HUES48 (cell line): ENCODE measurements at regions not wholly inside any gene's neighbourhood (a gene's known extent, or its start where the extent isn't known, plus 50 kb on each side); places are given as distances from the start of the nearest gene placed in this dataset.

Experiments
- H3K27ac ChIP-seq: one replicate; pipeline ENCODE4 v1.7.0; 2013; ENCODE audit warnings: low read depth, low read length, inconsistent platforms
- H3K27me3 ChIP-seq: 2 replicates; pipeline ENCODE4 v1.6.1; 2013; ENCODE audit warnings: mild to moderate bottlenecking, low read length; ENCODE audit not compliant: control insufficient read depth, insufficient read depth
- H3K36me3 ChIP-seq: 2 replicates; pipeline ENCODE4 v1.6.1; 2013; ENCODE audit warnings: low read length; ENCODE audit not compliant: control insufficient read depth, insufficient read depth
- H3K4me1 ChIP-seq: 2 replicates; pipeline ENCODE4 v1.6.1; 2013; ENCODE audit warnings: mild to moderate bottlenecking, low read length; ENCODE audit not compliant: control insufficient read depth, insufficient read depth
- H3K4me3 ChIP-seq: 2 replicates; pipeline ENCODE4 v1.5.1; 2013; ENCODE audit warnings: mild to moderate bottlenecking, low read depth, low read length
- H3K9ac ChIP-seq: 2 replicates; pipeline ENCODE4 v1.6.1; 2013; ENCODE audit warnings: mild to moderate bottlenecking, low read depth, low read length, moderate library complexity
- H3K9me3 ChIP-seq: 2 replicates; pipeline ENCODE4 v1.6.1; 2013; ENCODE audit warnings: low read length; ENCODE audit not compliant: control insufficient read depth, insufficient read depth

DNA sequence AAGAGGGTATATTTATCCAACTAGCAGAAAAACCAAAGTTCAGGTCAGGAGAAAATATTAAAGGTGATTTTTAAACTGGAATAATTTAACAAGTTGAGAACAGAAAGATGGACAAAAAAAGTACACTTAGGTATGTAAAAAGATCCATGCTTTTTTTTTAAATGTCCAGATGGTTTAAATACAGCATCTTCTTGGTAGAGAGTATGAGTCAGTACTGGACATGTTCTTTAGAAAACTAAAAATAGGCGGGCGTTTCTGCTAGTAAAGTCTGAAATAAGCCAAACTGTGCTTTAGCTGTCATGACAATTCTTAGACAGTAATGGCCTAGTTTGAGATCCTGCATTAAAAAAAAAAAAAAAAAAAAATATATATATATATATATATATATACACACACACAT, 255.9 kb upstream of the ST8SIA4 start:
- H3K4me3 ChIP-seq, result no peak overlapping the region
- no peak overlapping the region for H3K27ac ChIP-seq
- H3K9me3 ChIP-seq, result no peaks in the 10 kb centered on the region
- H3K27me3 ChIP-seq, result no peaks in the 10 kb centered on the region
- H3K9ac ChIP-seq, result no peak overlapping the region
- H3K36me3 ChIP-seq, result no peaks in the 10 kb centered on the region
- H3K4me1 ChIP-seq, result no peaks in the 10 kb centered on the region

DNA sequence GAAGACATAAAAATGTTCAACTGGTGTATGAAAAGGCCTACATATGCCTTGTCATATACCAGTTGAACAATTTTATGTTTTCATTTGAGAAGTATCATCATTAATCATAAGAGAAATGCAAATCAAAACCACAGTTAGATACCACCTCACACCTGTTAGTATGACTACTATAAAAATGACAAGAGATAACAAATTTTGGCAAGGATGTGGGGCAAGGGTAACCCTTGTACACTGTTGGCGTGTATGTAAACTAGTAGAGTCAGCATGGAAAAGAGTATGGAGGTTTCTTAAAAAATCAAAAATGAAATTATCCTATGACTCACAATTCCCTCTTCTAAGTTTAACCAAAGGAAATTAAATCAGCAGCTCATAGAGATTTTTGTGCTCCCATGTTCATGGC, 250.4 kb upstream of the ST8SIA4 start:
- Histone ChIP-seq H3K27ac (no peak overlapping the region), H3K4me1 (no peaks in the 10 kb centered on the region), H3K9ac (no peak overlapping the region), H3K4me3 (no peak overlapping the region), H3K27me3 (no peaks in the 10 kb centered on the region), H3K36me3 (no peaks in the 10 kb centered on the region), H3K9me3 (no peaks in the 10 kb centered on the region)

- H3K27me3 ChIP-seq, result no peaks in the 10 kb centered on the region
- no peaks in the 10 kb centered on the region for H3K9me3 ChIP-seq
- no peak overlapping the region for H3K4me3 ChIP-seq
- H3K9ac ChIP-seq, result no peak overlapping the region
- H3K4me1 ChIP-seq, result no peaks in the 10 kb centered on the region
- H3K27ac ChIP-seq, result no peak overlapping the region
- no peaks in the 10 kb centered on the region for H3K36me3 ChIP-seq
Observed at GRCh38 chr5:101143526-101143925, 240.4 kb upstream of the ST8SIA4 start.

DNA sequence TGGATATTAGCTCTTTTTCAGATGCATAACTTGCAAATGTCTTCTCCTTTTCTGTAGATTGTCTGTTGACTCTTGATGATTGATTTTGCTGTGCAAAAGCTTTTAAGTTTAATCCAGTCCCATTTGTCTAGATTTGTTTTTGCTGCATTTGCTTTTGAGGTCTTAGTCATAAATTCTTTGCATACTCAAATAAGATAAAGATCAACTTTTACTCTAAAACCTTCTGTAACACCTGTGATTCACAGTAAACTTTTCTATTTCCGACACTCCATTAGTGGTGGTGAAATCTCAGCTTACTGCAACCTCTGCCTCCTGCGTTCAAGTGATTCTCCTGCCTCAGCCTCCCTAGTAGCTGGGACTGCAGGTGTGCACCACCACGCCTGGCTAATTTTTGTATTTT, 239.0 kb upstream of the ST8SIA4 start:
- no peaks in the 10 kb centered on the region for H3K36me3 ChIP-seq
- no peaks in the 10 kb centered on the region for H3K9me3 ChIP-seq
- no peaks in the 10 kb centered on the region for H3K4me1 ChIP-seq
- H3K27me3 ChIP-seq, result no peaks in the 10 kb centered on the region
- H3K9ac ChIP-seq, result no peak overlapping the region
- H3K27ac ChIP-seq, result no peak overlapping the region
- H3K4me3 ChIP-seq, result no peak overlapping the region

DNA sequence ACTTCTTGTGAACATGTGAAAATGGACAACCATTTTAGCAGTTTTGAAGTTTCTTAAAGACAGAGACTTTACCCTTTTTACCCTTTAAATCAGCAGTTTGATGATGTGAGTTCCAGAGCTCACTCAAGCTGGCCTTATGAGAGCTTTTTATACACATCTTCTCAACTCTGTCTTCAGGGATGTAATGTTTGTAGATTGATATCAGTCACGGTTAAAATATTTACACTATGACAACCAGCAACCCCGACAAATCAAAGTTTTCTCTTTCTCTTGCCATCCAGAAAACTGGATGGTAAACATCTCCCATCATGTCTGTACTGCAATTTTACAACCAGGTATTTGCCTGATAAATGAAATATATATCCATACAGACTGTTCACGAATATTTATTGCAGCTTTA, 233.4 kb upstream of the ST8SIA4 start:
- Histone ChIP-seq H3K4me1 (no peaks in the 10 kb centered on the region; the same call in 1 of the 2 replicates), H3K9ac (no peak overlapping the region), H3K36me3 (no peaks in the 10 kb centered on the region), H3K9me3 (no peaks in the 10 kb centered on the region), H3K27me3 (no peaks in the 10 kb centered on the region), H3K27ac (no peak overlapping the region), H3K4me3 (no peak overlapping the region)

DNA sequence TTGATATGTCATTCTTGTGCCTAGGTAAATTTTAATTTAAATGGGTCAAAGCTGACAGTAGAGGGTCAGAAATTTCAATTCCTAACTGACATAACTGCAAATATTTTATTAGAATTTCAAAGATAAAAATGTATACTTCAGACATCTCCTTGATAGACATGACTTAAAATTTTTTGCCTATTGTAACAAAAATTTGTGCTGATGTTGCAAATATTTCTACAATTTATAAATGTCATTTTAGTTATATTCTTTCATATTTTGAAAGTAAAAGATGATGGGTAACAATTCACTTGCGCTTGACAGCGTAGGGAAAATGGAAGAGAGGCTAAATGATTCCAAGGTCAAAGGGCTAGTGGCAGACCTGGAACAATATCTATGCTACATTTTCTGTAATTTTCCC, 220.3 kb upstream of the ST8SIA4 start:
- Histone ChIP-seq H3K9me3 (no peaks in the 10 kb centered on the region), H3K9ac (no peak overlapping the region), H3K36me3 (no peaks in the 10 kb centered on the region), H3K4me3 (no peak overlapping the region), H3K4me1 (no peaks in the 10 kb centered on the region), H3K27me3 (no peaks in the 10 kb centered on the region), H3K27ac (no peak overlapping the region)

- Histone ChIP-seq H3K9ac (no peak overlapping the region), H3K36me3 (no peaks in the 10 kb centered on the region), H3K4me1 (no peaks in the 10 kb centered on the region), H3K27ac (no peak overlapping the region), H3K27me3 (no peaks in the 10 kb centered on the region), H3K9me3 (no peaks in the 10 kb centered on the region), H3K4me3 (no peak overlapping the region)
Observed at GRCh38 chr5:101112645-101113044, 209.6 kb upstream of the ST8SIA4 start.

- H3K27ac ChIP-seq, result no peak overlapping the region
- H3K9ac ChIP-seq, result no peak overlapping the region
- no peaks in the 10 kb centered on the region for H3K9me3 ChIP-seq
- H3K36me3 ChIP-seq, result no peaks in the 10 kb centered on the region
- H3K4me1 ChIP-seq, result no peaks in the 10 kb centered on the region
- no peak overlapping the region for H3K4me3 ChIP-seq
- no peaks in the 10 kb centered on the region for H3K27me3 ChIP-seq
Observed at GRCh38 chr5:101103874-101104273, 200.8 kb upstream of the ST8SIA4 start.

- no peak overlapping the region for H3K4me3 ChIP-seq
- H3K27me3 ChIP-seq, result no peaks in the 10 kb centered on the region
- no peak overlapping the region for H3K27ac ChIP-seq
- no peaks in the 10 kb centered on the region for H3K4me1 ChIP-seq
- H3K9ac ChIP-seq, result no peak overlapping the region
- H3K9me3 ChIP-seq, result no peaks in the 10 kb centered on the region
- H3K36me3 ChIP-seq, result no peaks in the 10 kb centered on the region
Observed at GRCh38 chr5:101102506-101102905, 199.4 kb upstream of the ST8SIA4 start.

DNA sequence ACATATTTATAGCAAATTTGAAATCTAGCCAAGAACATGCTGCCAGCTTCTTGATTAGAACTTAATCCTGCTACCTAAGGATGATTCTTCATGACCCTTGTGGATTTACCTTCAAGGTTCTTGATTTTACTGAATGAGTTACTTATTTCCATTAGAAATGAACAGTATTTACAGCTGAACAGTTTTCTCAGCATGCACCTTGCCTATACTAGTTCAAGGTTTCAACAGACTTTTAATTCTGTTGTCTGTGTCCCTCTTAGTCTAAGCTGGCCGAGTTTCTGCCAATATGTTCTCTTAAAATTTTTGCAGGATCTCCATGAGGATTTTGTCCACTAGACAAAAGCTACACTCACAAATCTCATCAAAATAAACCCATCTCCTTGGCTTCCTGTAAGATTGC, 188.8 kb upstream of the ST8SIA4 start:
- H3K27ac ChIP-seq, result no peak overlapping the region
- no peaks in the 10 kb centered on the region for H3K9me3 ChIP-seq
- no peak overlapping the region for H3K4me3 ChIP-seq
- no peaks in the 10 kb centered on the region for H3K27me3 ChIP-seq
- peaks cover 7% of the 10 kb centered on the region for H3K4me1 ChIP-seq
- no peak overlapping the region for H3K9ac ChIP-seq
- H3K36me3 ChIP-seq, result no peaks in the 10 kb centered on the region

GRCh38 chr5:101084353-101084752, 181.3 kb upstream of the ST8SIA4 start:
- Histone ChIP-seq H3K4me3 (no peak overlapping the region), H3K27ac (no peak overlapping the region), H3K27me3 (no peaks in the 10 kb centered on the region), H3K9me3 (no peaks in the 10 kb centered on the region), H3K4me1 (no peaks in the 10 kb centered on the region), H3K36me3 (no peaks in the 10 kb centered on the region), H3K9ac (no peak overlapping the region)
